ENCODE measurements at regions not wholly inside any gene's neighbourhood (a gene's known extent, or its start where the extent isn't known, plus 50 kb on each side); places are given as distances from the start of the nearest gene placed in this dataset.

DNA sequence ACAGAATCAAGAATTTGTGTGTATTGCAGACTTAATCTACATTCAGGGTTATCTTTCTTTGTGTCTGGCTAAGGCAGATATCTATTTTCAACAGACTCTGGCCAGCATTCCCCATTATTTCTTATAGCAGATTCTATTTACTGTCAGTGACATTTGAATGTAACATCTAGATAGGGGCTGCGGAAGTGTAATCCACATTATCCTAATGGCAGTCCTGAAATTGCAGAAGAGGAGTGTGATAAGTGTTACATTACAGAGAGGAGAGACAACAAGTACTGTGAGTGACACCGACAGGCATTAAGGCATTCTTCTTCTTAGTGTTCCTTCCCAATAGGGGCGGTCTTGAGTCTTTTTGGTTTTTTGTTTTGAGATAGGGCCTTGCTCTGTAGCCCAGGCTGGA lies 598.2 kb upstream of the NXPH2 start:
- TF ChIP-seq, protein P1, sequence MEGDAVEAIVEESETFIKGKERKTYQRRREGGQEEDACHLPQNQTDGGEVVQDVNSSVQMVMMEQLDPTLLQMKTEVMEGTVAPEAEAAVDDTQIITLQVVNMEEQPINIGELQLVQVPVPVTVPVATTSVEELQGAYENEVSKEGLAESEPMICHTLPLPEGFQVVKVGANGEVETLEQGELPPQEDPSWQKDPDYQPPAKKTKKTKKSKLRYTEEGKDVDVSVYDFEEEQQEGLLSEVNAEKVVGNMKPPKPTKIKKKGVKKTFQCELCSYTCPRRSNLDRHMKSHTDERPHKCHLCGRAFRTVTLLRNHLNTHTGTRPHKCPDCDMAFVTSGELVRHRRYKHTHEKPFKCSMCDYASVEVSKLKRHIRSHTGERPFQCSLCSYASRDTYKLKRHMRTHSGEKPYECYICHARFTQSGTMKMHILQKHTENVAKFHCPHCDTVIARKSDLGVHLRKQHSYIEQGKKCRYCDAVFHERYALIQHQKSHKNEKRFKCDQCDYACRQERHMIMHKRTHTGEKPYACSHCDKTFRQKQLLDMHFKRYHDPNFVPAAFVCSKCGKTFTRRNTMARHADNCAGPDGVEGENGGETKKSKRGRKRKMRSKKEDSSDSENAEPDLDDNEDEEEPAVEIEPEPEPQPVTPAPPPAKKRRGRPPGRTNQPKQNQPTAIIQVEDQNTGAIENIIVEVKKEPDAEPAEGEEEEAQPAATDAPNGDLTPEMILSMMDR (IDR thresholded peaks at IDR 0.05): no peak
- TF ChIP-seq POLR2AphosphoS5 (IDR thresholded peaks at IDR 0.05; ENCODE audit: low read depth, low read length) (no peak), TCF7L2 (IDR thresholded peaks at IDR 0.05; ENCODE audit: low read depth, low read length) (no peak), SIN3A (IDR thresholded peaks at IDR 0.05; ENCODE audit: borderline replicate concordance, insufficient read depth, low read depth, low read length) (no peak)
- TF ChIP-seq, protein P2, sequence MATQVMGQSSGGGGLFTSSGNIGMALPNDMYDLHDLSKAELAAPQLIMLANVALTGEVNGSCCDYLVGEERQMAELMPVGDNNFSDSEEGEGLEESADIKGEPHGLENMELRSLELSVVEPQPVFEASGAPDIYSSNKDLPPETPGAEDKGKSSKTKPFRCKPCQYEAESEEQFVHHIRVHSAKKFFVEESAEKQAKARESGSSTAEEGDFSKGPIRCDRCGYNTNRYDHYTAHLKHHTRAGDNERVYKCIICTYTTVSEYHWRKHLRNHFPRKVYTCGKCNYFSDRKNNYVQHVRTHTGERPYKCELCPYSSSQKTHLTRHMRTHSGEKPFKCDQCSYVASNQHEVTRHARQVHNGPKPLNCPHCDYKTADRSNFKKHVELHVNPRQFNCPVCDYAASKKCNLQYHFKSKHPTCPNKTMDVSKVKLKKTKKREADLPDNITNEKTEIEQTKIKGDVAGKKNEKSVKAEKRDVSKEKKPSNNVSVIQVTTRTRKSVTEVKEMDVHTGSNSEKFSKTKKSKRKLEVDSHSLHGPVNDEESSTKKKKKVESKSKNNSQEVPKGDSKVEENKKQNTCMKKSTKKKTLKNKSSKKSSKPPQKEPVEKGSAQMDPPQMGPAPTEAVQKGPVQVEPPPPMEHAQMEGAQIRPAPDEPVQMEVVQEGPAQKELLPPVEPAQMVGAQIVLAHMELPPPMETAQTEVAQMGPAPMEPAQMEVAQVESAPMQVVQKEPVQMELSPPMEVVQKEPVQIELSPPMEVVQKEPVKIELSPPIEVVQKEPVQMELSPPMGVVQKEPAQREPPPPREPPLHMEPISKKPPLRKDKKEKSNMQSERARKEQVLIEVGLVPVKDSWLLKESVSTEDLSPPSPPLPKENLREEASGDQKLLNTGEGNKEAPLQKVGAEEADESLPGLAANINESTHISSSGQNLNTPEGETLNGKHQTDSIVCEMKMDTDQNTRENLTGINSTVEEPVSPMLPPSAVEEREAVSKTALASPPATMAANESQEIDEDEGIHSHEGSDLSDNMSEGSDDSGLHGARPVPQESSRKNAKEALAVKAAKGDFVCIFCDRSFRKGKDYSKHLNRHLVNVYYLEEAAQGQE (IDR thresholded peaks at IDR 0.05; ENCODE audit: insufficient read depth in 1 of 2, low read depth in 2 of 2, low read length in 1 of 2): no peak
